NCI-H460 (cell line): ENCODE measurements at regions not wholly inside any gene's neighbourhood (a gene's known extent, or its start where the extent isn't known, plus 50 kb on each side); places are given as distances from the start of the nearest gene placed in this dataset.

ENCODE experiments used
- DNase-seq: peaks from one replicate; pipeline ENCODE4 v3.0.0-alpha.2; 2016; ENCODE audit warnings: low read depth; ENCODE audit errors: extremely low read depth

DNA sequence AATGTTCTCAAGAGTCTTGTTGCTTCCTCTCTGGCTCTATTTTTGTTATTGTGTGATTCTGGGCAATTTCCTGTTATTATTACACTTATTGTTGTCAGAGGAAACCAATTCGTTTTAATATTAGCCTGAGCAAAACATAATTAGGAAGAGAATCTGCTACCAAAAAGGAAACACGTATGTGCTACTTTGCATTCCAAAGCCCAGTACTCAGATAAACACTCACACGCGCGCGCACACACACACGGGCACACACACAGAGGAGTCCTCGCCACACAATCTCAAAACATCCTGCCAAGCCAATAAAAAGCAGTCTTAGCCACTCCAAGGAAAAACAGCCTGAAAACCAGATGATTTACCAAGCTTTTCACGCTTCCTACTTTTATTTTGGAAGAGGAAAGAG lies 400.7 kb downstream of the NUAK1 start:
- DNase-seq, result no peak

DNA sequence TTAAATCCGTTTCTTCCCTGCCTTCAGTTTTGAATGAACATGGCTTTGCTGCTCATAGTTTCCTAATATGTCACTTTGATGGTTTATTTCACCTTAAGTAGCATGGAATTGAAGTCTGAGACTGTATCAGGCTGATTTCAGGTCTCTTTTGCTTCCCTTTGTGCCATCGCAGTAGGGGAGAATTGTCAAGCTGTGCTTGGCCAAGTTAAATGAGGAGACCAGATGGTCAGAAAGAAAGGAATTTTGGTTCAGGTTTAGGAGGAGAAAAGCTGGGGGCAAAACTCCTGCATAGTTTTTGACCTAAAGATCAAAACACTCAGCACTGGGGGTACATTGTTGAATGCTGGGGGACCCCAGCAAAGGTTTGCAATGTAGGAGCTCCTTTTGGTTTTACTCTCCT lies 398.4 kb downstream of the NUAK1 start:
- no peak for DNase-seq

DNA sequence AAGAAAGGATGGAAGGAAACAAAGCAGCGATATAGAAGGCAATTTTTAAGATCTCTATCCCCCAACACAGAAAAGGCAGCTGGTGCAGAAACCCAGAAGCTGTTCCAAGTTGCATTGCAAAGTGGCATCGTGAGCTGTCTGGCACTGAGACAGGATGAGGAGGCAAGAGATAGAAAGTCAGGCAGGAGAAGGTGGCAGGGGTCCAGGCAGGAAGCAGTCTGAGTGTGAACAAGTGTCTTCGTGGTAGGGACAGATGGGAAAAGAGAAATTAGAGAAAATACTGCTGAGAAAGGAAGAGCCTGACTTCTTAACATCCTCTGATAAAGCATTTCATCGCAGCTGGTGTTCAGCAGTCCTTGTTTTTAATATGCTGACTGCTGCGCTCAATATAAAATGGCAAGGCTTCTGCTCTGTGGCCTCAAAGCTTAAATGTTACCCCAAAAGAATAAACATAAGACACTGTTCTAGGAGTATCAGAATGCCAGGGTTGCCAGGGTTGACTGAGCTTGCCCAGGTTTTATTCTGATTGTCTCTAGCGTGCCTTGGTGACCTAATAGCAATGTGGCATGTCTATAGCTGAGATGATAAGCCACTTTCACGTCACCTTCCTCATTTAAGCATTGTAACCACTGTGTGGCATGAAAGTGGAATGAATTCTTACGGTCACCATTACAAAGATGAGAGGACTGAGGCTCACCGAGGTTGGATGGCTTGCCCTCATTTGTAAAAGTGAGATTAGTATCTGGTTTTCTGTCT lies 397.6 kb downstream of the NUAK1 start:
- DNase-seq, result no peak

DNA sequence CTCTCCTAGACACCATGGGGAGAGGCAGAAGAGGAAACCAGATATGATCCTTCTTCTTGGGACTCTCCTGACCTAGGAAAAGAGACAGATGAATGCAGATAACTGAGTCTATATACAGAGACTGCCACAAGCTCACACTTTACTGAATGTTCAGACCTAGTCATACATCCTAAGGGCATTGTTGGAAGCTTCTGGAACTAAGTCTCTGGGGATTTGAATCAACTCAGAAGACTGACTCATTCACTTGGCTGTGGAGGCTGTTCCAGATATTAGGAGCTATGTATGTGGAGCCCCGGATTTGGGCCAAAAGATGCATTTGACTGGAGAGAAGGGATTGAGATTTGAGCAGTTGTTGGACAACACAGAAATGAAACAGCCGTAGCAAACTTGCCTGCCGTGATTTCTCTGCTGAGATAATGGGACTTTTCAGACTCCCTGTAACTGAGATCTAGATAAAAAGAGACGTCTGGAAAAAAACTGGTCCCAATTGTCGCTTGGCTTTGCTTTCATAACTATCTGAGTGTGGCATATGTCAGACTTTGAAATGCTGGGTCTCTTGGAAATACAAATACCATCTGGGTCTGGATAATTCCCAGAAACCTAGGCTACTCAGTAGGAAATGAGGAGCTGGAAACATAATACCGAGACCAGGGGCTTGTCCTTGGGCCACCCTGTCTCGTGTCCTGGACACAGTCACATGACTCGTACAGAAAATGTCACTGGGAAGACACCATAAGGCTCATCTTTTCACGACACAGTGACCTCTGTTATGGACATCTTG lies 396.8 kb downstream of the NUAK1 start:
- DNase-seq, result peak; percentile 32

DNA sequence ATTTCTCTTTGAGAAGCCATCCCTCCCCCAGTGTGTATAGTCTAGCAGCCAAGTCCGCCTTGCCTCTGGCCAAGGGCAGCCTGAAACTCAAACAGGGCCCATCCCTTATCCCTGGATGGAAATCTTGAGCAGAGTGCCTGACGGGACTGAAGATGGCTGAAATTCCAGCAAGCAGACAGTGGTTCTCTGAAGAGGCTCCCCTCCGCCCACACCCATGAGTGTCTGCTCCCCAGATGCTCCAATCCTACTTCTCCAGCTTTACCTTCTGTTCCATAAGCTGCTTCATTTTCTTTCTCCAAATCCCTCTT lies 396.2 kb downstream of the NUAK1 start:
- no peak for DNase-seq

DNA sequence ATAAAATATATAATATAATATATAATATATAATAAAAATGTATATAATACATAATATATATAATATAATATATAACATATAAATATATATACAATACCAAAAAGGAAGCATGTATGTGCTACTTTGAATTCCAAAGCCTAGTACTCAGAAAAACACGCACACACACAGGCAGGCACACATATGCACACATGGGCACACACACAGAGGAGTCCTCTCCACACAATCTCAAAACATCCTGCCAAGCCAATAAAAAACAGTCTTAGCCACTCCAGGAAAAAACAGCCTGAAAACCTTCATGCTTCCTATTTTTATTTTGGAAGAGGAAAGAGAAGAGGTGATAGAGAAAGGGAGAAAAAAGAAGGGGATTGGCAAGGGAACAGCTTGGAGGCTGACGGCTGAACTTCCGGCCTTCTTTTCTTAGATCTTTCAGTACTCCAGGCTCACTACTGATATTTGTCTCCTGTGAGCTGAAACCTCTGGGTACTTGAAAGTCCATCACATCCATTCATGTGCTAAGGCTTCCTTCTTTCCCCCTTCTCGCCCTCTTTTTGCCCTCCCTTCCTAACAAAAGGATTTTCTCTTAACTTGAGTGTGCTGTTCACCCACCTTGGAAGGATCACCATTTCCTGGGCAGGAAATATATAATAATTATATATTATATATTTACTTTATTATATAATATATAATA lies 394.2 kb downstream of the NUAK1 start:
- DNase-seq, result no peak

DNA sequence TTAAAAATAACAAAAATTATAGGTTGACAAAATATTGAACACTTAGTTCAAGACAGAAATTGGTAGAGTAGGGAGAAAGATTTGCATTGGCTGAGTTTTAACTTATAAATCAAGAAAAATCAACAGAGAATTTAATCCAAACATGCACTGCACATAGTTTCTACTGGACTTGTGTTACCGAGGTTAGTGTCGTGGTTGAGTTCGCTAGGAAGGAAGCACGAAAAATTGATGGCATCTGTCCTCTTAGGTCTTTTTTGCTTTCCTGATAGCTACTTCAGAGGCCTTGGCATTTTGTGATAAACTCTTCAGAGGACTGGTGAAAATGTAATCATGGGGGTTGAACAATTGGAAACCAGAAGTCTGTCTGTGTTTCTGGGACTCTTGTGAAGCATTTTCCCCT lies 392.9 kb downstream of the NUAK1 start:
- DNase-seq, result no peak

DNA sequence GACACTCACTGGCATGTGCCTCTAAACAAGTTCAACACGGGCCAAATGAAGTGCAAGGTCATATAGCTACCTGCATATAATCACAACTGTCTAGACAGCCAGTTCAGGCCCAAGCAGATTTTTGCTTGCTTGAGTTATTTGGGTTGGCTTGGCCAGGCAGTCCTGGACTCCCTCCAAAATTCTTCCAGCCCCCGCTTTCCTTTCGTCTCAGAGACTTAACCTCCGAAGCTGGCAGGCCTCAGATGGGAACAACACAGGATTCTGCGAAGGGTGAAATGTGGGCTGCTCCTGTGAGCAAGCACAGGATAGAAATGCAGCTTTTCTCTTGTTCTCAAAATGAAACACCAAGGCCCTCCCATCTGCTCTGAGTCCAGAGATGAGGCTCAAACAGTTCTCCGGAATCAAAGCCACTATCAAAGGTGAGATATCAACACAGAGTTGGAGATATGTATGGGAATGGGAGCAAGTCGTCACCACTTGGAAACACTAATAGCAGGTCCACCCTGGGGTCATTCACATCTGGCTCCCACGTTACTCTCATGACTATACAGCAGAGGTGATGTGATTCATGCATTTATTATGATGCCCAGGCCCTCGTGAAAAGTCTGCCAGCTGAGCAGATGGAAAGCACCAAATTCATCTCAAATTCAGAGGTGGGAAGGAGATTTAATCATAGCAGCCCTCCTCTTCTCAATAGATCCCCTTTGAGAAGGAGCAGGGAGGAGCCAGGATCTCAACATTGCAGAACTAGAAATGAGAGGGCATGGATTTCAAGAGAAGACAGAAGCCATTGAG lies 389.8 kb downstream of the NUAK1 start:
- no peak for DNase-seq

DNA sequence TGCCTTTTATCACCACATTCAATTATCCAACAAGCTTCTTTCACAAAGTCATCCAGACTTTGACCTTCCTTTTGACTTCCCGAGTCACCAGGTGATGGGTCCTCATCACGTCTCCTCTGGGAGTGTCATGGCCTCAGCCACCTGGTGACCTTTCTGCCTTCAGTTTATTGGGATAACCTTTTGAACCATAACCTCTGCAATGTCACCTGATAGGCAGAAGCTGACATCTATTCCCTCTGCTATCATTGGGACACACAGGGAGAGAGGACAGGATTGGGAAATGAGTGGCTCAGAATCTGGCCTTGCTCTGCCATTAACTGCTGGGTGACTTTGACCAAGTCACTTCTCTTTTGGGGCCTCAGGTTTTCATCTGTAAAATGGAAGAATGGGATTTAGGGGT lies 388.7 kb downstream of the NUAK1 start:
- DNase-seq, result no peak

DNA sequence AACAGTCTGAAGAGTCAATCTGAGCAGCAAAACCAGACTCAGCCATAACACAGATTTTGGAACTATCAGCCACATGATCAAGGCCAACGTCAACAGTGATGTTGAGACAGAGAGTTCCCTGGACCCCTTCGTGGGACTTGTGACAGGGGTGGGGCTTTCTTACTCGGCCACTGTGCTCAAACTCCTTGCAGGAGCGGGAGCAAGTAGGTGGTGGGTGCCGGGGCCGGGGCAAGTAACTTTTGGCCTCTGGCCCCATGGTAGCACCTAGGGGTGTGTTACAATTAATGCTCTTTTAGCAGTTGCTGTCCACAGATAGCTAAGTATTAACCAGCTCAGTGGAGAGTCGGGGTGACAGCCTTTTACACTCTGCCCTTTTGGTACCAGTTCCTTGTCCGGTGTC lies 384.4 kb downstream of the NUAK1 start:
- DNase-seq, result no peak

DNA sequence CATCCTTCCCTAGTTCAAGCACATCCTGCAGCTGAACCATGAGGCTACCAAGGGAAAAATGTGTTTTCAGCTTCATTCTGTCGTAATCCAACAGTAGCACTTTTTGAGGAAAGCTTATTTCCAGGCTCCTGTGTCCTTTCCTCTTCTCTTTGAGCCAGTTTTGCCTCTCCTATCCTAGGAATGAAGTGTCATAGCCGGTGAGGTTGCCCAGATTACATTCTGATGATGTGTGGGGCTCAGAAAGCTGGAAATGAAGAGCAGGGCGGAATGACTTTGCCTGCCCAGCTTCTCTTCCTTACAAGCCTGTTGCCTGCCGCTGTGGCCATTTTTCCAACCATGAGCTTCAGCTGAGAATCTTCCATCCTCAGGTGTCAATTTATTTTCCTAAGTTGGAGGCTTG lies 381.8 kb downstream of the NUAK1 start:
- DNase-seq, result no peak

DNA sequence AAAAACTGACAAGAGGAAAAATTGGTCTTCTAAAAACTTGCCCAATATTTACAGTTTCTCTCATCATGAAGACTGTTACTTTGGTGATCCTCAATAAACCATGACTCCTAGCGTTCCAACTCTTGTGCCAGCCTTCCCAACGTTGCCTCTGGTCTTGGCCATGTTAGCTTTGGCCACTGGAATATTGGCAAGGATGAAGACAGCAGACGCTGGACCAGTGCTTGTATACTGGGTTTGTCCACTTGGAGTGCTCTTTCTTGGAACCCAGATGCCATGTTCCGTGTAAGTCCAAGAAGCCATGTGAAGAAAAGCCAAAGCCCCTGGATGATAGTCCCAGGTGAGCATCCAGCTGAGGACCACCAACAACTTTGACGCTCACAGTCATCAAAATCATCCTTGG lies 379.6 kb downstream of the NUAK1 start:
- DNase-seq, result no peak

DNA sequence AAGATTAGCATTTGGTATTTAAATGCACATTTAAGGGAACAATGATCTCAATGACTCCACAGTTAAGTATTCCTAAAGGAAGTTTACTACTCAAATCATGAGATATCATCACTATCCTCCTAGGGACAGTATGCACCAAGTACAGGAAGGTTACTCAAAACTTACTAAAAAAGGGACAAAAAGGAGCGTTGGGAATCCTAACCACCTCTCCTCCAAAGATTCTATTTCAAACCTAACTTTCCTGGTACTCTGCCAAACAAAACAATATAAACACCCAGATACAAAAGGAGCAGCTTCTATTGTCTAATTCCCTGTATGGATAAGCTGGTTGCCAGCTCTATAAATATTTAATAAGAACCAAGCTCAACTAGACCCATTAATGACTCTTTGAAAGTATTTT lies 377.7 kb downstream of the NUAK1 start:
- no peak for DNase-seq

DNA sequence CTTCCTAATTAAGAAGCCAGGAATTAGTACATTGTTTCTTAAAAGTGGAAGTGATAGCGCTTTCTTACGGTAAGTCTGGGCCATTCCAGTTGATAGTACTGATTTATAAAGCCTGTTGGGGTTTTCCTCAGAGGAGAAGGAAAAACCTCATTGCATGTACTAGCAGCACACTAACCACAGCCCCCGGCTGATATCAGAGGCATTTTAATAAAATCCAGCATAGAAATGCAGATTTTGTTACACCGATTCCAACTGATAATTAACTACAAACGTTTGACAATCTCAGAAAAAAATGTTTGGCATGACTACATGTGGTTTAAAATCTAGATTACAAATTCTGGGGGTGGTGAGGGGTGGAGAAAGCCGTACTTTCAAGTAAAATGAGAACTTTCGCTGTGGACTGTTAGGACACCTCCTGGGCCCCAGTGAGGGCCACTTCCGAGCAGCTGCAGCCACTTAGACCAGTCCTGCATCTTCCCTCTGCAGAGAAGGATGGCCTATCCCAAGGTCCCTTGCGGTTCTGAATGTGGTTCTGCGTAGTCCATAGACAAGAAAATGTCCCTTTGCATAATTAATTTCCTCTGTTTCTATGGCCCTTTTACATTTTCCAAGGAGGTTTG lies 374.4 kb downstream of the NUAK1 start:
- no peak for DNase-seq

DNA sequence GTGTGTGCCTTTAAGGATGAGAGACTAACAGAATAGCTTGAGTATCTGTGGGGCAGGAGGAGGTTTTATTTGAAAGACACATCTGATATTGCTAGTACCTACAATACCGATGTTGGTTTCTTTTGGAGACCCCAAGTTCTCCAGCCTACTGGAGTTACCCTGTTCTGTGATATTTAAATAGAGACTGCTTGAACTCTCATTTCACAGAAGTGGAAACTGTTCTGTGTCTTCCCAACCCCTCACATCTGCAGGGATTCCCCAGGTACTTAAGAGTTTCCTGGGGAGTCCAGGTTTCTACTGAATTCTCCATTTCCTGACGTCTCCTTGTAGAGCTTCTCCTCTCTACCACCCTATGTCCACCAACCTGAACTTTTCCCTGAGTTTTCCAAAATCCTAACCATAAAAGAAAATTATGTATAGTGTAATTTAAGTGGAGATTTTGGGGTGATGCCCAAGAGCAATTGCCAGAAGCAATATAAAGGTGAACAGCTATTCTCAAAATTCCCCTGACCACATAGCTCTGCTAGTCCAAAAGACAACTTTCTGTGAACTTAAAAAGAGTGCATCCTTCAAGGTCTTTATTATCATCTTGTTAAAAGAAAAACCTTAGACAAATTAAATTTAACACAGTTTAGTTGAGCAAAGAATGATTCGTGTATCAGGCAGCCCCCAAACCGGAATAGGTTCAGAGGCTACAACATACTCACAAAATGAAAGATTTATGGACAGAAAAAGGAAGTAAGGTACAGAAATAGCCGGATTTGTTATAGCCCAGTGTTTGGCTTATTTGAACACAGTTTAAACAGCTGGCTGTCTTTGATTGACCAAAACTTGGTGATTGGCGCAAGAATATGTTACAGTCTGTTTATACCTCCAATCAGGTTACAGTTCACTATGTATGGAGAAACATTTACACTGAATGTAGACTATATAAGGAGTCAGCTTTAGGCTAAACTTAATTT lies 373.4 kb downstream of the NUAK1 start:
- no peak for DNase-seq

DNA sequence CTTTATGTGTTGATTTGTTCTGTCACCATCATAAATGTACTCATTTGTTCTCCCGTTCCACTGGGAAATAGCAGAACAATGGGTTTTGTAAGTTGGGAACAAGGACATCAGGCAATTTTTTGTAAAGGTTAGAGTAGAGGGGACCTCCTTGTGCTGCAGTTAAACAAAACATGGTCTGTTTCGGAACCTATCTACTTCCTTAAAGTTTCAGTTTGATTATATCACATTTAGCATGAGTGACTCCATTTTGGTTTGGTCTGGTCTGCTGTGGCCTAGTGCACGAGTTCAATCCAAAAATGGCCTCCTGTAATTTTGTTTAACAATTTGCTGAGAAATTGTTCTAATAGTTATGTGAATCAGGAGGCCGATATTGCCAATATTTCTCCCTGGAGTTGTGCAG lies 372.7 kb downstream of the NUAK1 start:
- DNase-seq, result no peak

DNA sequence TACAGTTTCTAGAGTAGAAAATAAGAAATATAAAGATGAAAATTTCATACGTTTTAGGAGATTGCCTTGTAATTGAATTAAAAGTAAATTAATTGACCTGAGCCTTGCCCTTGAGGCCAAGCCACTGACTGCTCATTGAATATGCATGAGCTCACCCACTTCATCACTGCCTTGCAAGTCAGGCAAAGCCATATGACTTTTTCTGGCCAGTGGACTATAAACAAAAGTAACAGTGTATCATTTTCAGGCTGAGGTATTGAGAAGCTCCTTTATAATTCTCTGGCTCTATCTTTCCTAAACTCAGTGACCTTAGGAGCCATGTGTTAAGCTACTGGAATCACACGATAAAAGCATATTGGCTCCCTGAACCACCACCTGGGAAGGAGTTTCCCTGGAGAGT lies 369.3 kb downstream of the NUAK1 start:
- DNase-seq, result no peak

DNA sequence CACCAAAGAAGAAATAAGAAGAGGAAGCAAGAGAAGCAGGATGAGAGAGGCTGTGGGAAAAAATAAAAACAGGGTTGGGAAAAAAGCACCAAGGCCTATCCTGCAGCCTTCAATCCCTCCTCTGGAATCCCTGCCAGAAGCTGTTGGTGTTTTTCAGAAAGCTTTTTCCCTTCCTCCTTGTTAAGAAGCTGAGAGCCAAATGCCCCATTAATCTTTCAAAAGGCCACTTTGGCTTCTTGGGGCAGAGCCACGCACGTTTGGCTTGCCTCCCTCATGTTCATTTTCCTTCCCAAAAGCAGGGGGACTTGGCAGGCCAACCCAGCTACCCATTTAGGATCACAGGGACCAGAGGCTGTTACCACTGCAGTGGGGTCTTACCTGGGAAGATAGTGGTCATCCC lies 365.3 kb downstream of the NUAK1 start:
- no peak for DNase-seq

DNA sequence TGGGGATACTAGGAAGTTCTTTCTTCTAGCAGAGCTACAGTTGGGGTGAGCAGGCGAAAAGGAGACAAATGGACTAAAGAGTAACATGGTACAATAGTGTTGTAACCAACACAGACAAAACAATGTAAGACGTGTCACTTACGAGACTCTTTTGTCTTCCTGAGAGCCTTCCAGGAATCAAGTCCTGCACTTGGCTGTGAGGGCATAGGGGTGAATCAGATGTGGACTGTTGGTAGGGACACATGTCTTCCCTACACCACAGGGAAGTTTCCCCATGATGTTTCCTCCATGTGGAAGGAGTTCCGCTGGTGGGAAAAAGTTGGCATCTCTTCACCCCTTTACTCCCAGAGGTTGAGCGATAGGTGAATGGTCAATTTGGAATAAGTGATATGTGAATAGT lies 364.7 kb downstream of the NUAK1 start:
- no peak for DNase-seq

DNA sequence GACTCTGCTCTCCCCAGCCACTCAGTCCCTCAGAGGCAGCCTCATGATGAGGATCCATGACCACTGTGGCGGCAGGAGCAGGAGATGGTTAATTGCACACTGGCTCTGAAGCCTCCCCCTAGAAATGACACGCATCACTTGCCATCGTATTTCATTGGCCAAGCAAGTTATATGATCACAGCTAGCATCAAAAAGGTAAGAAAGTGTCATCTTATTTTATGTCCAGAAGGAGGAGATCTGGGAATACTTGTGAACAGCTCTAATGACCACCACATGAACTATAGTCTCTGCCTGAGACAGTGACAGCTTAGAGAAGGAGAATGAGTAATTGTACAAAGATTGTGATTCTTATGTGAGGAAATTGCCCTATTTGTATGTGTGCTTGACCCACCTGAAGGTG lies 363.4 kb downstream of the NUAK1 start:
- no peak for DNase-seq
